Ecto neural progenitor cell (in vitro differentiated cells): ENCODE measurements at regions not wholly inside any gene's neighbourhood (a gene's known extent, or its start where the extent isn't known, plus 50 kb on each side); places are given as distances from the start of the nearest gene placed in this dataset.
"Not testable (repeated sequence)": the region's sequence is repeated elsewhere in the genome, so short reads cannot be mapped to it uniquely, and the experiment has no call there.

Experiments used
- DNase-seq: peaks from one replicate; pipeline ENCODE4 v3.0.0-alpha.2; 2018; ENCODE audit warnings: low spot score

DNA sequence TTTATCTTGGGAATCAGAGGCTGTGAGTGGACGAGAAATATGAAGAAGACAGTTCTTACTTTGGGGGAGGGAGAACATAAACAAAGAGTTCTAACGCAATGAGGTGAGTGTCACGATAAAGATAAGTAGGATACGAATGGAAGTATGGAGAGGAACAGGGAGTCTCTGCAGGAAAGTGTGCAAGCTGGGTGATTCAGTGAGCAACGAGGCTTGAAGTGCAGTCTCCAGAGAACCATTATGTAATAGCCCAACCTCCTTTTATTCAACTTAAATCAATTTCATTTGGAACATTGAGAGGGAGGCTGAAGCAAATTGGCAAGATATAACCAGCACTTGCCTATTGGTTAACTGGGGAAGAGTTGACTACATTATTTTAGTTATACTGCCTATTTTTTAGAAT, 99.3 kb upstream of the PLD5 start:
- no peak for DNase-seq

DNA sequence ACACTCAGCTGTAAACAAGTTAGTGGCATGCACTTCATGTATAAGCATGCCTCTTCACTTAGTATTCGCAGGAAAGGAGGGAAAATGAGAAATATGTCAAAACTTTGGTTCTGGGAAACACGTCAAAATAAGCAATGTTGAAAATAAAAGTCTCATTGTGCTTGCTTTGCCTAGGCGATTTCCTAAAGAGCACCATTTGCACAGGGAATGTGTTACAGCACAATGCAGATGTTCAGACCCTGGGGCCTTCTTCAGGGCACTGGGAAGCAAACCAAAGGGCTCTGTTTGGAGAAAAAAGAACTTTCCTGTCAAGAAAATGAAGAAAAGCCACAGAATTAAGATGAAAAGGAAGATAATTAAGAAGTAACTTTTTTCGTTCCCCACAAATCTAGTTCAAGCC, 98.6 kb upstream of the PLD5 start:
- DNase-seq: no peak

- no peak for DNase-seq
These were observed 88.8 kb upstream of the PLD5 start for GRCh38 chr1:242613266-242613815.

- DNase-seq: no peak
These were observed 85.7 kb upstream of the PLD5 start for GRCh38 chr1:242610209-242610608.

GRCh38 chr1:242605521-242605920, 81.0 kb upstream of the PLD5 start:
- DNase-seq: no peak

GRCh38 chr1:242602001-242602400, 77.5 kb upstream of the PLD5 start:
- no peak for DNase-seq

- not testable (repeated sequence) for DNase-seq
These were observed 69.3 kb upstream of the PLD5 start for GRCh38 chr1:242593756-242594155.

DNA sequence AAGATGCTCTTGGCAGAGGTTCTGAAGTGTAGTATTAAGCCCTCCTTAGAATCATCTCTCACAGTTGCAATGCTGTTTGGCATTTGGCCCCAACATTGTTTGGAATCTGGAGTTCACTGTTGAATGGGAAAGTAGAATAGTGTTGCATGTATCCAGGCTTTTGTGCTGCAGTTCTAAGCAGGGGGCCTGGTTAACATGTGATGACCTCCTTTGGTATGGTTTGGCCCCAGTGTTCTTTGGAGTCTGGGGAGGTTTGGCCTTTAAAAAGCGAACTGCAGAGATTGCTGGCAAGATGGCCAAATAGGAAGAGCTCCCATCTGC, 61.8 kb upstream of the PLD5 start:
- no peak for DNase-seq

GRCh38 chr1:242585616-242586359, 61.3 kb upstream of the PLD5 start:
- DNase-seq: no peak

- no peak for DNase-seq
These were observed 58.2 kb upstream of the PLD5 start for GRCh38 chr1:242582669-242583068.

DNA sequence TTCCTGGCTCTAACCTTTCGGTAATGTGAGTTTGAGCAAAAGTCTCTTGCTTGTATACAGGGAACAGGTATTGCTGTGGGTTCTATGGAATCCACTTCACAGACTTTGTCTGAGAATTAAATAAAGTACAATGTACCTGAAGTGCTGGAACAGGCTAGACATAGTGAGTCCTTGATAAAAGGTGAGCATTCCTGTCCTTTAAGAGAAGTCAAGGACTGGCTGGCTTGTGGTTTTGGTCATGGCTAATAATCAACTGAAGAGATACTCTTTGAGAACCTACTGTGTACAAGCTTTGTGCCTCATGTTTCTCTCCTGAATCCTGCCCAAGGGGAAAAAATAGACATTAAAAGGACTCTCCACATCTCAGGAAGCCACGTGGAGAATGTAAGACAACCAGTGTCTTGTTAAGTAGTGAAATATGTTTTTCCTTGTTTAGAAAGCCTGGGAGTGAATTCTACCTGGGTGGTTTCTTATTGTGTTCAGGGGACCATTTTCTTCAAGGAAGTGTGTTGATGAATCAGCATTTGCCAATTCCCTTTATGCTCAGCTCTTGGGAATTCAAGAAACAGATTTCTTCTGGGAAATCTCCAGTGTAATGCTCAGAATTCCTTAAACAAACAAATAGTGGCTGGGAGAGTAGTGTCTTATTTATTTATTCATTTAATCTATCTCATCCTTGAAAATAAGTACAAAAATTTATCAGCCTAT, 55.2 kb upstream of the PLD5 start:
- DNase-seq: no peak
